IMR-90 (cell line): ENCODE measurements at regions not wholly inside any gene's neighbourhood (a gene's known extent, or its start where the extent isn't known, plus 50 kb on each side); places are given as distances from the start of the nearest gene placed in this dataset.

Experiments used
- RFX5 ChIP-seq: IDR thresholded peaks from 2 replicates; pipeline ENCODE4 v1.8.0; 2012; ENCODE audit warnings: low read depth, mild to moderate bottlenecking, low read length, moderate library complexity
- TF ChIP-seq, protein P1 (sequence below): conservative IDR thresholded peaks from 2 replicates; pipeline ENCODE4 v1.5.1; 2012; ENCODE audit warnings: mild to moderate bottlenecking, low read depth, low read length, improper control_type of control experiment

DNA sequence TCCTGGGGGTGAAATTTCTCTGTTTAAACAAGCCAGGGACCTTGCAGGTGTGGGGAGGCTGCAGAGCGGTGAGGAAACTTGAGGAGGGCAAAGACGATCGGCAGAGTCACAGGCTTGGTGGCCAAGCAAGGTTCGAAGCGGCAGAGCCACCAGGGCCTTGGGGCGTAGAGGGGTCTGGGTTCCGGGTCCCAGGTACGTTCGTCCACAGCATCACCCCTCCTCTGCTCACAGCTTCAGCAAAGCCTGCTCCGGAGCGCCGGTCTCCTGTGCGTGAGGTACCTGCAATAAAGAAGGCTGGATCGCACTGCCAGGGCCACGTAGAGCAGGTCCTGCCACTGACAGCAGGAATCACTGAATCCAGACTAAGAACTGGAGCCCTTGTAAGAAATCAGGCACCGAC, 66.8 kb upstream of the PCSK6 start:
- TF ChIP-seq, protein P1, sequence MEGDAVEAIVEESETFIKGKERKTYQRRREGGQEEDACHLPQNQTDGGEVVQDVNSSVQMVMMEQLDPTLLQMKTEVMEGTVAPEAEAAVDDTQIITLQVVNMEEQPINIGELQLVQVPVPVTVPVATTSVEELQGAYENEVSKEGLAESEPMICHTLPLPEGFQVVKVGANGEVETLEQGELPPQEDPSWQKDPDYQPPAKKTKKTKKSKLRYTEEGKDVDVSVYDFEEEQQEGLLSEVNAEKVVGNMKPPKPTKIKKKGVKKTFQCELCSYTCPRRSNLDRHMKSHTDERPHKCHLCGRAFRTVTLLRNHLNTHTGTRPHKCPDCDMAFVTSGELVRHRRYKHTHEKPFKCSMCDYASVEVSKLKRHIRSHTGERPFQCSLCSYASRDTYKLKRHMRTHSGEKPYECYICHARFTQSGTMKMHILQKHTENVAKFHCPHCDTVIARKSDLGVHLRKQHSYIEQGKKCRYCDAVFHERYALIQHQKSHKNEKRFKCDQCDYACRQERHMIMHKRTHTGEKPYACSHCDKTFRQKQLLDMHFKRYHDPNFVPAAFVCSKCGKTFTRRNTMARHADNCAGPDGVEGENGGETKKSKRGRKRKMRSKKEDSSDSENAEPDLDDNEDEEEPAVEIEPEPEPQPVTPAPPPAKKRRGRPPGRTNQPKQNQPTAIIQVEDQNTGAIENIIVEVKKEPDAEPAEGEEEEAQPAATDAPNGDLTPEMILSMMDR: no peak
- TF ChIP-seq RFX5: no peak
